ENCODE measurements at regions not wholly inside any gene's neighbourhood (a gene's known extent, or its start where the extent isn't known, plus 50 kb on each side); places are given as distances from the start of the nearest gene placed in this dataset.

GRCh38 chr2:204437408-204437807, 107.9 kb upstream of the PARD3B start:
- DNase-seq (ENCODE audit: insufficient read length, low spot score) (no peak), FAIRE-seq (no peak)
- TF ChIP-seq, protein P1, sequence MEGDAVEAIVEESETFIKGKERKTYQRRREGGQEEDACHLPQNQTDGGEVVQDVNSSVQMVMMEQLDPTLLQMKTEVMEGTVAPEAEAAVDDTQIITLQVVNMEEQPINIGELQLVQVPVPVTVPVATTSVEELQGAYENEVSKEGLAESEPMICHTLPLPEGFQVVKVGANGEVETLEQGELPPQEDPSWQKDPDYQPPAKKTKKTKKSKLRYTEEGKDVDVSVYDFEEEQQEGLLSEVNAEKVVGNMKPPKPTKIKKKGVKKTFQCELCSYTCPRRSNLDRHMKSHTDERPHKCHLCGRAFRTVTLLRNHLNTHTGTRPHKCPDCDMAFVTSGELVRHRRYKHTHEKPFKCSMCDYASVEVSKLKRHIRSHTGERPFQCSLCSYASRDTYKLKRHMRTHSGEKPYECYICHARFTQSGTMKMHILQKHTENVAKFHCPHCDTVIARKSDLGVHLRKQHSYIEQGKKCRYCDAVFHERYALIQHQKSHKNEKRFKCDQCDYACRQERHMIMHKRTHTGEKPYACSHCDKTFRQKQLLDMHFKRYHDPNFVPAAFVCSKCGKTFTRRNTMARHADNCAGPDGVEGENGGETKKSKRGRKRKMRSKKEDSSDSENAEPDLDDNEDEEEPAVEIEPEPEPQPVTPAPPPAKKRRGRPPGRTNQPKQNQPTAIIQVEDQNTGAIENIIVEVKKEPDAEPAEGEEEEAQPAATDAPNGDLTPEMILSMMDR (IDR thresholded peaks at IDR 0.05; ENCODE audit: insufficient read depth, missing control alignments) = no peak

GRCh38 chr2:204437815-204438756, 107.2 kb upstream of the PARD3B start:
- FAIRE-seq = no peak
- DNase-seq (ENCODE audit: insufficient read length, low spot score) = no peak
- TF ChIP-seq, protein P1 (IDR thresholded peaks at IDR 0.05; ENCODE audit: insufficient read depth, missing control alignments) = no peak

DNA sequence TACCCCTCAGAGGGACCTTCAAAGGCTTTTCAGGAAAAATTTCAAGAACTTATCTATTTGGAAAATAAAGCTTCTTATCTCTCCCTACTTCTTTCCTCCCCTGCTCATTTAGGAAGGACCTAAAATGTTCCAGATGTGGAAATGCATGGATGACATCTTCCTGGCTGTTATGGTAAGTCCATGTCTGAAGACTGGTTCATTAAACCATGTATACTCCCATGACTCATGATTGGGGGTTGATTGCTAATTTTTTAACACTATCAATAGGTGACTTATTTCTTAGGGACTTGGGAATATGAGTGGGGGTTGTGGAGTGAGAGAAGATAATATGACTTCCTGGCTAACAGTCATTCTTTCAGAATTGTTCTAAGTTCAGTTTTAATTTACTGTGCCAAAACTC, 104.0 kb upstream of the PARD3B start:
- DNase-seq (ENCODE audit: insufficient read length, low spot score) (no peak), FAIRE-seq (no peak)
- TF ChIP-seq, protein P1 (IDR thresholded peaks at IDR 0.05; ENCODE audit: insufficient read depth, missing control alignments) = no peak

DNA sequence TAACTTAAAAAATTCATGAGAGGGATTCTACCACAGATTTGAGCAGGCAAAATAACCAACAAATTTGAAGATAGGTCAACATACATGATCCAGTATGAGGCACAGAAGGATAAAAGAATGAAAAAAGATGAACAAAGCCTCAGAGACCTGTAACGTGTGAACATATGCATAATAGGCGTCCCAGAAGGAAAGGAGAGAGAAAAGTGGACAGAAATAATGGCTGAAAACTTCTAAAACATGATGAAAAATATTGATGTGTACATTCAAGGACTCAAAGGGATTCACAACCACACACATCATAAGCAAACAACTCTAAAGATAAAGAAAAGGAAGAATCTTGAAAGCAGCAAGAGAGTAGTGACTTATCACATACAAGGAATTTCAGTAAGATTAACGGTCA, 100.1 kb upstream of the PARD3B start:
- FAIRE-seq (no peak), DNase-seq (ENCODE audit: insufficient read length, low spot score) (no peak)
- TF ChIP-seq, protein P1 (IDR thresholded peaks at IDR 0.05; ENCODE audit: insufficient read depth, missing control alignments) = no peak

GRCh38 chr2:204447722-204448121, 97.6 kb upstream of the PARD3B start:
- TF ChIP-seq, protein P1 (IDR thresholded peaks at IDR 0.05; ENCODE audit: insufficient read depth, missing control alignments) = no peak
- DNase-seq (ENCODE audit: insufficient read length, low spot score) (no peak), FAIRE-seq (no peak)

- FAIRE-seq (no peak), DNase-seq (ENCODE audit: insufficient read length, low spot score) (no peak)
- TF ChIP-seq, protein P1 (IDR thresholded peaks at IDR 0.05; ENCODE audit: insufficient read depth, missing control alignments) = no peak
Measured at GRCh38 chr2:204449977-204450376, 95.3 kb upstream of the PARD3B start.

GRCh38 chr2:204451766-204452165, 93.5 kb upstream of the PARD3B start:
- DNase-seq (ENCODE audit: insufficient read length, low spot score) (no peak), FAIRE-seq (no peak)
- TF ChIP-seq, protein P1 (IDR thresholded peaks at IDR 0.05; ENCODE audit: insufficient read depth, missing control alignments) = no peak
